A673 (cell line): ENCODE measurements at regions not wholly inside any gene's neighbourhood (a gene's known extent, or its start where the extent isn't known, plus 50 kb on each side); places are given as distances from the start of the nearest gene placed in this dataset.
"Not testable (repeated sequence)": the region's sequence is repeated elsewhere in the genome, so short reads cannot be mapped to it uniquely, and the experiment has no call there.

ENCODE experiments used
- CTCF ChIP-seq: fragments of 300-800, 200-600 bp; sonication (generic); conservative IDR thresholded peaks from 2 replicates; pipeline ENCODE4 v1.5.1; 2017; ENCODE audit warnings: low read depth, mild to moderate bottlenecking, antibody characterized with exemption, low read length, moderate library complexity, mixed read lengths
- EZH2 ChIP-seq: fragments of 200-600 bp; sonication (generic); IDR thresholded peaks from 2 replicates; pipeline ENCODE4 v1.6.1; 2017; ENCODE audit warnings: borderline replicate concordance, low read depth, mild to moderate bottlenecking, mixed read lengths, antibody characterized with exemption, low read length; ENCODE audit not compliant: poor library complexity, severe bottlenecking

GRCh38 chr16:29297809-29298177, 108.7 kb downstream of the NPIPB11 start:
- not testable (repeated sequence) for TF ChIP-seq CTCF, EZH2
